GM12878 (cell line): ENCODE measurements at regions not wholly inside any gene's neighbourhood (a gene's known extent, or its start where the extent isn't known, plus 50 kb on each side); places are given as distances from the start of the nearest gene placed in this dataset.
A peak's percentile ranks its signal among the peaks of the same experiment; 100 is the strongest.
"Not testable (repeated sequence)": the region's sequence is repeated elsewhere in the genome, so short reads cannot be mapped to it uniquely, and the experiment has no call there.

Experiments used
- ATAC-seq: fragments of 200-7000 bp; cut with Tn5 transposase; 3 replicates; pipeline ENCODE4 v1.9.1; 2020; ENCODE audit warnings: mild to moderate bottlenecking, moderate library complexity
- BruUV-seq: library from RNA; stranded (reverse); fragments of 400-500 nt; replicated peaks from 2 replicates; lab custom pipeline; 2021; lab: Mats Ljungman, UMichigan
- CTCF ChIA-PET: fragments of 300-600 bp; sonication (Branson Sonifier 250); formaldehyde crosslinking; extraction: SDS; loops from one replicate; lab custom pipeline; 2021; ENCODE audit warnings: inconsistent platforms; lab: Yijun Ruan, JAX
- POLR2A ChIA-PET: fragments of 350-600 bp; formaldehyde crosslinking; extraction: SDS; loops from one replicate; lab custom pipeline; 2021; ENCODE audit warnings: inconsistent platforms; lab: Charles Lee
- RAD21 ChIA-PET: fragments of 300-600 bp; sonication (Branson Sonifier 250); formaldehyde crosslinking; loops from one replicate; lab custom pipeline; 2023; ENCODE audit warnings: antibody characterized with exemption; ENCODE audit not compliant: unreplicated experiment; lab: Charles Lee
- SMC1A ChIA-PET: fragments of 300-600 bp; sonication (Branson Sonifier 250); formaldehyde crosslinking; loops from one replicate; lab custom pipeline; 2023; ENCODE audit not compliant: unreplicated experiment, uncharacterized antibody; lab: Charles Lee
- DNase-seq: peaks from one replicate; pipeline ENCODE4 v3.0.0-alpha.2; 2011; ENCODE audit warnings: low read depth, low spot score
- FAIRE-seq: peaks from 3 replicates; lab custom pipeline; 2011; peaks lifted over from hg19 to GRCh38; lab: Jason Lieb, UNC
- H2AFZ ChIP-seq: 2 replicates; pipeline ENCODE4 v1.6.0; 2011; ENCODE audit warnings: low read depth, low read length, control low read depth; ENCODE audit not compliant: control insufficient read depth
- H3K27ac ChIP-seq: 2 replicates; pipeline ENCODE4 v1.5.1; 2011; ENCODE audit warnings: control low read depth; ENCODE audit not compliant: control insufficient read depth, insufficient read depth
- H3K27me3 ChIP-seq, 2 experiments: replicated peaks in 1 of 2; 2 replicates each; pipeline versions ENCODE4 v1.6.0 to v1.6.1; 2011; ENCODE audit warnings: low read length in 1 of 2; ENCODE audit not compliant: control insufficient read depth in 2 of 2, insufficient read depth in 2 of 2
- H3K36me3 ChIP-seq, 2 experiments: 2 replicates each; pipeline ENCODE4 v1.5.1; 2011; ENCODE audit warnings: low read length in 1 of 2; ENCODE audit not compliant: control insufficient read depth in 2 of 2, insufficient read depth in 2 of 2
- H3K4me1 ChIP-seq: 2 replicates; pipeline ENCODE4 v1.6.1; 2011; ENCODE audit warnings: mild to moderate bottlenecking, low read length, moderate library complexity, mixed read lengths; ENCODE audit not compliant: control insufficient read depth, insufficient read depth
- H3K4me2 ChIP-seq: 2 replicates; pipeline ENCODE4 v1.6.0; 2011; ENCODE audit warnings: control low read depth; ENCODE audit not compliant: control insufficient read depth, insufficient read depth
- H3K4me3 ChIP-seq: fragments of 200-600 bp; sonication (generic); 2 replicates; pipeline ENCODE4 v1.5.1; 2016
- H3K79me2 ChIP-seq: 2 replicates; pipeline ENCODE4 v1.6.0; 2011; ENCODE audit warnings: low read length; ENCODE audit not compliant: control insufficient read depth, insufficient read depth
- H3K9ac ChIP-seq: 2 replicates; pipeline ENCODE4 v1.8.0; 2011; ENCODE audit warnings: low read length, control low read depth, mixed read lengths; ENCODE audit not compliant: control insufficient read depth, insufficient read depth
- H3K9me3 ChIP-seq: replicated peaks from 3 replicates; pipeline ENCODE4 v1.5.1; 2011; ENCODE audit warnings: mild to moderate bottlenecking, low read length; ENCODE audit not compliant: control insufficient read depth, insufficient read depth
- H4K20me1 ChIP-seq: 2 replicates; pipeline ENCODE4 v1.6.0; 2011; ENCODE audit not compliant: control insufficient read depth, insufficient read depth
- CBX3 ChIP-seq: fragments of 200-600 bp; sonication (generic); IDR thresholded peaks from 2 replicates; pipeline ENCODE4 v1.6.1; 2016; ENCODE audit warnings: low read depth, borderline replicate concordance
- FOS ChIP-seq: IDR thresholded peaks from 3 replicates; pipeline ENCODE4 v1.6.1; 2011; ENCODE audit warnings: borderline replicate concordance; ENCODE audit not compliant: insufficient read length; ENCODE audit errors: extremely low read depth
- MXI1 ChIP-seq: fragments of 150-350 bp; IDR thresholded peaks from 2 replicates; pipeline ENCODE4 v1.6.1; 2011; ENCODE audit warnings: low read depth, mild to moderate bottlenecking, inconsistent platforms, low read length, improper control_type of control experiment
- STAT1 ChIP-seq: fragments of 450-650 bp; conservative IDR thresholded peaks from 2 replicates; pipeline ENCODE4 v1.6.1; 2014; ENCODE audit warnings: antibody characterized with exemption, mild to moderate bottlenecking
- TCF7 ChIP-seq: IDR thresholded peaks from 2 replicates; pipeline ENCODE4 v1.6.1; 2014; ENCODE audit warnings: antibody characterized with exemption, borderline replicate concordance
- WGBS: methylation state at CpG from one replicate; pipeline ENCODE4 v1.1.6; 2016; ENCODE audit warnings: low lambda C conversion rate; ENCODE audit not compliant: insufficient replicate concordance, insufficient coverage; ENCODE audit errors: missing lambda C conversion rate; 5-methylcytosine and 5-hydroxymethylcytosine counted together
- in situ Hi-C: fragments of 300-500 bp; cut with MboI; formaldehyde crosslinking; loops from 9 replicates; pipeline ENCODE4 v1.14.3; 2018; ENCODE audit warnings: mixed read lengths
- intact Hi-C: fragments of 100-400 bp; cut with micrococcal nuclease; formaldehyde crosslinking; loops from one replicate; pipeline ENCODE4 v1.14.2; 2022; ENCODE audit not compliant: unreplicated experiment
- TF ChIP-seq, protein P1 (sequence below): fragments of 450-650 bp; IDR thresholded peaks from 2 replicates; pipeline ENCODE4 v1.6.1; 2017; ENCODE audit warnings: low read depth, mild to moderate bottlenecking, moderate library complexity

DNA sequence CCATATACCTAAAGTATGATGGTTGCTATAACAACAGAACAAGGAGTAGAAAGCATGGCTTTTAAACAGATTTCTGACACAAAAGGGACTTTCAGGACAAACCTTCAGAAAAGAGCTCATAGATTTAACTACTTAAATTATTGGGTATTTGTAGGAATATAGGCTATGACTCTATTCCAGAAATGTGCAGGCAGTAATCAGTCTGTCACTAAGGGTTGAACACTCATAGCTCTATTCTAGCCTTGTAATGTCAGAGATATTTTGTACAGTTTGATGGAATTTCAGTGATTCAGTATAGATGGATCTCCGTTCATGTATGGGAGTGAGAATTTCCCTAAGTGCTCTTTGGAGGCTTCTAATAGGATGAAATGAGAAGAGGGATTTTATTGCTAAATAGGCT is 82.8 kb downstream of the EXTL2 start:
- Histone ChIP-seq H3K4me2 (no peak overlapping the region), H3K4me1 (no peaks in the 10 kb centered on the region), H4K20me1 (no peaks in the 10 kb centered on the region), H3K4me3 (no peak overlapping the region), H3K9me3 (no peaks in the 10 kb centered on the region), H3K27ac (no peak overlapping the region), H3K27me3 (no peaks in the 10 kb centered on the region; a peak in 1 of 4 replicates), H3K79me2 (no peaks in the 10 kb centered on the region), H3K36me3 (no peaks in the 10 kb centered on the region), H3K9ac (no peak overlapping the region), H2AFZ (no peak overlapping the region)
- ATAC-seq, result no peak
- ChIA-PET CTCF (interaction anchor here (1.0 to 1.2 kb wide), 2 partner anchors 12 to 89 kb away, joined by 3 read pairs; no protein-coding TSS in a partner anchor), SMC1A (interaction anchor here (1.0 kb wide), 1 partner anchor 57 kb away, joined by 3 read pairs; no protein-coding TSS in a partner anchor), RAD21 (no interaction called here), POLR2A (no interaction called here)
- no peak for TF ChIP-seq MXI1
- TF ChIP-seq STAT1, result no peak
- TF ChIP-seq CBX3, result no peak
- TF ChIP-seq, protein P1, sequence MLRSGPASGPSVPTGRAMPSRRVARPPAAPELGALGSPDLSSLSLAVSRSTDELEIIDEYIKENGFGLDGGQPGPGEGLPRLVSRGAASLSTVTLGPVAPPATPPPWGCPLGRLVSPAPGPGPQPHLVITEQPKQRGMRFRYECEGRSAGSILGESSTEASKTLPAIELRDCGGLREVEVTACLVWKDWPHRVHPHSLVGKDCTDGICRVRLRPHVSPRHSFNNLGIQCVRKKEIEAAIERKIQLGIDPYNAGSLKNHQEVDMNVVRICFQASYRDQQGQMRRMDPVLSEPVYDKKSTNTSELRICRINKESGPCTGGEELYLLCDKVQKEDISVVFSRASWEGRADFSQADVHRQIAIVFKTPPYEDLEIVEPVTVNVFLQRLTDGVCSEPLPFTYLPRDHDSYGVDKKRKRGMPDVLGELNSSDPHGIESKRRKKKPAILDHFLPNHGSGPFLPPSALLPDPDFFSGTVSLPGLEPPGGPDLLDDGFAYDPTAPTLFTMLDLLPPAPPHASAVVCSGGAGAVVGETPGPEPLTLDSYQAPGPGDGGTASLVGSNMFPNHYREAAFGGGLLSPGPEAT, result no peak
- TF ChIP-seq FOS, result no peak
- no peak for TF ChIP-seq TCF7
- intact Hi-C loops (no loop called here), in situ Hi-C loops (no loop called here)
- 0% methylated on average over 1 of the region's 1 CpG for WGBS
- BruUV-seq, result no TSS peak
- DNase-seq, result no peak
- no peak for FAIRE-seq

DNA sequence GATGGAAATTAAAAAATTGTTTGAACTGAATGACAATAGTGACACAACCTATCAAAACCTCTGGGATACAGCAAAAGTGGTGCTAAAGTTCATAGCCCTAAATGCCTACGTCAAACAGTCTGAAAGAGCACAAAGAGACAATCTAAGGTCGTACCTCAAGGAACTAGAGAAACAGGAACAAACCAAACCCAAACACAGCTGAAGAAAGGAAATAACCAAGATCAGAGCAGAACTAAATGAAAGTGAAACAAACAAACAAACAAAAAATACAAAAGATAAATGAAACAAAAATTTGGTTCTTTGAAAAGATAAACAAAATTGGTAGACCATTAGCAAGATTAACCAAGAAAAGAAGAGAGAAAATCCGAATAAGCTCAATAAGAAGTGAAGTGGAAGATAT is 79.7 kb downstream of the EXTL2 start:
- H3K27ac ChIP-seq, intact Hi-C loops, CTCF ChIA-PET, H3K9me3 ChIP-seq, in situ Hi-C loops, H3K4me3 ChIP-seq, DNase-seq, H3K36me3 ChIP-seq, FAIRE-seq, H4K20me1 ChIP-seq, ATAC-seq, H3K27me3 ChIP-seq, POLR2A ChIA-PET, BruUV-seq, H3K9ac ChIP-seq, H3K4me1 ChIP-seq, H3K79me2 ChIP-seq: not testable (repeated sequence)
- SMC1A ChIA-PET, result interaction anchor here (1.0 to 1.5 kb wide), 2 partner anchors 15 kb away, joined by 3 read pairs; no protein-coding TSS in a partner anchor
- RAD21 ChIA-PET, result interaction anchor here (0.8 kb wide), 1 partner anchor 93 kb away, joined by 3 read pairs; no protein-coding TSS in a partner anchor
- 7% methylated on average over 3 of the region's 3 CpGs for WGBS
- H3K4me2 ChIP-seq, result 0 out of 2 replicates have a peak overlapping the region, but pooled peaks have one; percentile 17
- H2AFZ ChIP-seq, result peak overlapping the region; percentile 47
